PC-9 (cell line): ENCODE measurements at regions not wholly inside any gene's neighbourhood (a gene's known extent, or its start where the extent isn't known, plus 50 kb on each side); places are given as distances from the start of the nearest gene placed in this dataset.

Experiments used
- EZH2 ChIP-seq: fragments of 200-600 bp; sonication (generic); IDR thresholded peaks from 2 replicates; pipeline ENCODE4 v1.8.0; 2017; ENCODE audit warnings: antibody characterized with exemption, low read depth
- TF ChIP-seq, protein P1 (sequence below): fragments of 200-600 bp; sonication (generic); conservative IDR thresholded peaks from 2 replicates; pipeline ENCODE4 v1.6.1; 2017; ENCODE audit warnings: mixed run types, antibody characterized with exemption, mild to moderate bottlenecking, moderate library complexity

DNA sequence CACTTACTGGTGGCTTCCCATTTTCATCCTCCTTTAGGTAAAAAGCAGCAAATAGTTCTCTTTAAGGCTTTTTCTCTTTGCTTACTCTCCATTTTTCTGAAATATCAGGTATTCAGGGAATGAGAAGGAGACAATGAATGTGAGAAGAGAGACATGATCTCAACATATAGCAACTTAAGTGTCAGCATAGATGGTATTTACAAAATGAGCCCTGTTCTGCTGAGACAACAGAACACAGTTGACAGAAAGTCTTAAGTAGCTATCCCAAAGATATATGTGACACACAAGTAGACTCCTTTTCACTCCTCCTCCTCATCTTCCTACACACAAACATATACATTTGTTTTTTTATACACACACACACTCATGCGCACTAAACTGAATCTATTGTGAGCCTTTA lies 649.3 kb upstream of the WWC1 start:
- TF ChIP-seq, protein P1, sequence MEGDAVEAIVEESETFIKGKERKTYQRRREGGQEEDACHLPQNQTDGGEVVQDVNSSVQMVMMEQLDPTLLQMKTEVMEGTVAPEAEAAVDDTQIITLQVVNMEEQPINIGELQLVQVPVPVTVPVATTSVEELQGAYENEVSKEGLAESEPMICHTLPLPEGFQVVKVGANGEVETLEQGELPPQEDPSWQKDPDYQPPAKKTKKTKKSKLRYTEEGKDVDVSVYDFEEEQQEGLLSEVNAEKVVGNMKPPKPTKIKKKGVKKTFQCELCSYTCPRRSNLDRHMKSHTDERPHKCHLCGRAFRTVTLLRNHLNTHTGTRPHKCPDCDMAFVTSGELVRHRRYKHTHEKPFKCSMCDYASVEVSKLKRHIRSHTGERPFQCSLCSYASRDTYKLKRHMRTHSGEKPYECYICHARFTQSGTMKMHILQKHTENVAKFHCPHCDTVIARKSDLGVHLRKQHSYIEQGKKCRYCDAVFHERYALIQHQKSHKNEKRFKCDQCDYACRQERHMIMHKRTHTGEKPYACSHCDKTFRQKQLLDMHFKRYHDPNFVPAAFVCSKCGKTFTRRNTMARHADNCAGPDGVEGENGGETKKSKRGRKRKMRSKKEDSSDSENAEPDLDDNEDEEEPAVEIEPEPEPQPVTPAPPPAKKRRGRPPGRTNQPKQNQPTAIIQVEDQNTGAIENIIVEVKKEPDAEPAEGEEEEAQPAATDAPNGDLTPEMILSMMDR, result no peak
- TF ChIP-seq EZH2, result no peak
